ENCODE measurements at regions not wholly inside any gene's neighbourhood (a gene's known extent, or its start where the extent isn't known, plus 50 kb on each side); places are given as distances from the start of the nearest gene placed in this dataset.
A peak's percentile ranks its signal among the peaks of the same experiment; 100 is the strongest.

DNA sequence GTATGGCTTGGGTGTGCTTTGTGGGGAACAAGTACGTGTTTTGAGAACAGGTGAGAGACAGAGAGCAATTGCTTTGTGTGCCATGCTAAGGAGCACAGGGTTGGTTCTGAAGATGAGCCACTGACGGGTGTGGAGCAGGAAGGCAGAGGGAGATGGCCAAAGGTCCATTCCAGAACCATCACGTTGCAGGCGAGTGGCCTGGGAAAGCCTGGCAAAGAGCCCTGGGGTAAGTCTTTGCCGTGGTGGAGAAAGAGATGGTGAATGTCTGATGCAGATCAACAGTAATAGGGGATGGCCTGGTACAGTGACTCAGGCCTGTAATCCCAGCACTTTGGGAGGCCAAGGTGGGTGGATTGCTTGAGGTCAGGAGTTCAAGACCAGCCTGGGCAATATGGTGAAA is 93.5 kb upstream of the ZNF521 start:
- Histone ChIP-seq H3K4me3 (ENCODE audit: low read depth, low read length) (no peak overlapping the region), H3K27me3 (ENCODE audit: control insufficient read depth, insufficient read depth, low read length) (no peaks in the 10 kb centered on the region), H3K36me3 (ENCODE audit: control insufficient read depth, insufficient read depth, low read length) (no peaks in the 10 kb centered on the region)
- TF ChIP-seq, protein P1, sequence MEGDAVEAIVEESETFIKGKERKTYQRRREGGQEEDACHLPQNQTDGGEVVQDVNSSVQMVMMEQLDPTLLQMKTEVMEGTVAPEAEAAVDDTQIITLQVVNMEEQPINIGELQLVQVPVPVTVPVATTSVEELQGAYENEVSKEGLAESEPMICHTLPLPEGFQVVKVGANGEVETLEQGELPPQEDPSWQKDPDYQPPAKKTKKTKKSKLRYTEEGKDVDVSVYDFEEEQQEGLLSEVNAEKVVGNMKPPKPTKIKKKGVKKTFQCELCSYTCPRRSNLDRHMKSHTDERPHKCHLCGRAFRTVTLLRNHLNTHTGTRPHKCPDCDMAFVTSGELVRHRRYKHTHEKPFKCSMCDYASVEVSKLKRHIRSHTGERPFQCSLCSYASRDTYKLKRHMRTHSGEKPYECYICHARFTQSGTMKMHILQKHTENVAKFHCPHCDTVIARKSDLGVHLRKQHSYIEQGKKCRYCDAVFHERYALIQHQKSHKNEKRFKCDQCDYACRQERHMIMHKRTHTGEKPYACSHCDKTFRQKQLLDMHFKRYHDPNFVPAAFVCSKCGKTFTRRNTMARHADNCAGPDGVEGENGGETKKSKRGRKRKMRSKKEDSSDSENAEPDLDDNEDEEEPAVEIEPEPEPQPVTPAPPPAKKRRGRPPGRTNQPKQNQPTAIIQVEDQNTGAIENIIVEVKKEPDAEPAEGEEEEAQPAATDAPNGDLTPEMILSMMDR (IDR thresholded peaks at IDR 0.05; ENCODE audit: insufficient read depth, low read length, poor library complexity, severe bottlenecking) = no peak
- no peak for DNase-seq (ENCODE audit: low read depth)

GRCh38 chr18:25443776-25444175 is 91.8 kb upstream of the ZNF521 start:
- Histone ChIP-seq H3K27me3 (ENCODE audit: control insufficient read depth, insufficient read depth, low read length) (no peaks in the 10 kb centered on the region), H3K36me3 (ENCODE audit: control insufficient read depth, insufficient read depth, low read length) (no peaks in the 10 kb centered on the region), H3K4me3 (ENCODE audit: low read depth, low read length) (no peak overlapping the region)
- no peak for DNase-seq (ENCODE audit: low read depth)
- TF ChIP-seq, protein P1 (IDR thresholded peaks at IDR 0.05; ENCODE audit: insufficient read depth, low read length, poor library complexity, severe bottlenecking) = no peak

- no peak for DNase-seq (ENCODE audit: low read depth)
- TF ChIP-seq, protein P1 (IDR thresholded peaks at IDR 0.05; ENCODE audit: insufficient read depth, low read length, poor library complexity, severe bottlenecking) = no peak
- no peak overlapping the region for H3K4me3 ChIP-seq (ENCODE audit: low read depth, low read length)
- no peaks in the 10 kb centered on the region for H3K27me3 ChIP-seq (ENCODE audit: control insufficient read depth, insufficient read depth, low read length)
- H3K36me3 ChIP-seq (ENCODE audit: control insufficient read depth, insufficient read depth, low read length) = no peaks in the 10 kb centered on the region
Measured at GRCh38 chr18:25435149-25435782, 83.3 kb upstream of the ZNF521 start.

GRCh38 chr18:25434745-25435144 is 82.8 kb upstream of the ZNF521 start:
- peak; percentile 31 for DNase-seq (ENCODE audit: low read depth)

GRCh38 chr18:25433590-25433989 is 81.6 kb upstream of the ZNF521 start:
- no peak overlapping the region for H3K4me3 ChIP-seq (ENCODE audit: low read depth, low read length)
- no peak for DNase-seq (ENCODE audit: low read depth)
- no peaks in the 10 kb centered on the region for H3K27me3 ChIP-seq (ENCODE audit: control insufficient read depth, insufficient read depth, low read length)
- TF ChIP-seq, protein P1 (IDR thresholded peaks at IDR 0.05; ENCODE audit: insufficient read depth, low read length, poor library complexity, severe bottlenecking) = no peak
- no peaks in the 10 kb centered on the region for H3K36me3 ChIP-seq (ENCODE audit: control insufficient read depth, insufficient read depth, low read length)

More at GRCh38 chr18:25434745-25435144, 82.8 kb upstream of the ZNF521 start:
- TF ChIP-seq, protein P1 (IDR thresholded peaks at IDR 0.05; ENCODE audit: insufficient read depth, low read length, poor library complexity, severe bottlenecking) = no peak
- Histone ChIP-seq H3K4me3 (ENCODE audit: low read depth, low read length) (no peak overlapping the region), H3K27me3 (ENCODE audit: control insufficient read depth, insufficient read depth, low read length) (no peaks in the 10 kb centered on the region), H3K36me3 (ENCODE audit: control insufficient read depth, insufficient read depth, low read length) (no peaks in the 10 kb centered on the region)

DNA sequence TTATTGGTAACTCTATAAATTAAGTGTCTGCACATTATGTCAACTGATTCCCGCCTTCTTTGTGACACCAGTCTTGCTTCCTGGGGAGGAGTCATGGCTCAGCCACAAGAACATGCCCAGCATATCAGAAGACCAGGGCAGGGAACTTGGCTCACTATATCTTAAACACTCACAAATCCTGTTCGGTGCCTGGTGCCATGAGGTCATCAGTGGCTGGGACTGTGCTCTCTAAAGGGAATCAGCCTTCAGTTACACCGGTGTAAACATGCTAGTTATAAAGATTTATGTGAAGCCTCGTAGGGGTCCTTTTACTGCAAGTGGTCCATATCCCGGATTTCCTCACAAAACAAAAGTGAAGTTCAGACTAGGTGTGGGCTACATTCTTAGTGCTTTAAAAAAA is 73.1 kb upstream of the ZNF521 start:
- Histone ChIP-seq H3K27me3 (ENCODE audit: control insufficient read depth, insufficient read depth, low read length) (no peaks in the 10 kb centered on the region), H3K36me3 (ENCODE audit: control insufficient read depth, insufficient read depth, low read length) (no peaks in the 10 kb centered on the region), H3K4me3 (ENCODE audit: low read depth, low read length) (no peak overlapping the region)
- TF ChIP-seq, protein P1 (IDR thresholded peaks at IDR 0.05; ENCODE audit: insufficient read depth, low read length, poor library complexity, severe bottlenecking) = no peak
- no peak for DNase-seq (ENCODE audit: low read depth)
